ENCODE measurements at regions not wholly inside any gene's neighbourhood (a gene's known extent, or its start where the extent isn't known, plus 50 kb on each side); places are given as distances from the start of the nearest gene placed in this dataset.
"Not testable (repeated sequence)": the region's sequence is repeated elsewhere in the genome, so short reads cannot be mapped to it uniquely, and the experiment has no call there.

DNA sequence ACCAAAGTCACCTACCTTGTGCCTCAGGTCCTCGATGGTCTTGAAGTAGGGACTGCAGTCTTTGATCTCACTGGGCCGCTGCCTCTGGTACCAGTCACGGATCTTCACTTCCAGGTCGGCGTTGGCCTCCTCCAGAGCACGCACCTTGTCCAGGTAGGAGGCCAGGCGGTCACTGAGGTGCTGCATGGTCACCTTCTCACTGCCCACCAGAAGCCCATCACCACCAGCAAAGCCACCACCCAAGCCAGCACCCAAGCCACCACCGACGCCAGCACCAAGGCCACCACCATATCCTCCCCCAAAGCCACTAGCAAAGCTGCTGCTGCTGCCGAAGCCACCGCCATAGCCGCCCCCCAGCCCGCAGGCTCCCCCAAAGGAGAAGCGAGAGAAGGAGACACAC lies 139.7 kb downstream of the TNFRSF13B start:
- CTCF ChIA-PET; POLR2A ChIA-PET; H3K4me3 Mint-ChIP-seq; H3K27me3 Mint-ChIP-seq; H3K27ac Mint-ChIP-seq; H3K4me1 Mint-ChIP-seq; H3K27me3 ChIP-seq (ENCODE audit: insufficient read depth, low read length, poor library complexity, severe bottlenecking); H3K27ac ChIP-seq (ENCODE audit: low read depth, low read length); H3K9me3 ChIP-seq (ENCODE audit: low read length); H3K9me3 Mint-ChIP-seq; H3K36me3 ChIP-seq (ENCODE audit: insufficient read depth, low read length); DNase-seq; H3K4me3 ChIP-seq (ENCODE audit: low read length); H3K36me3 Mint-ChIP-seq; H3K4me1 ChIP-seq (ENCODE audit: insufficient read depth, low read length): not testable (repeated sequence)

DNA sequence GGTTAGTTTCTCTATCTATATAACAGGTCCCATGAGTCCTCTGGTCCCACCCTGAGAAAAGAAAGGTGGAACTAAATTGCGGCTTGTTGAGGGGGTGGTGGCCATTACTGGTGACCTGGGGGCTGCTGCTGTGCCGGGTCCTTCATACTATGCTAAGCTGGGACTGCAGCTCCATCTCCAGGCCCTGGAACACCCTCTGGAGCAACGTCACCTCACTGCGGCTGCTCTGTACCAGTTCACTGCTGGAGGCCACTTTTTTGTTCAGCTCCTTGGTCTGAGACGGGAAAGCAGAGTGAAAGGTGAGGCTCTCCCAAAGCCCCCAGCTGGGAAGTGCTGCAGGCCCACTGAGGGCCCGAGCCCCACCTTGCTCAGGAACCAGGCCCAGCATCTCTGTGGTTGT lies 140.7 kb downstream of the CCDC144A start:
- H3K27me3 Mint-ChIP-seq, H3K9me3 Mint-ChIP-seq: not testable (repeated sequence)

GRCh38 chr17:16830219-16830618 lies 140.2 kb downstream of the CCDC144A start:
- CTCF ChIA-PET; H3K27me3 Mint-ChIP-seq; H3K36me3 Mint-ChIP-seq; H3K4me1 ChIP-seq (ENCODE audit: insufficient read depth, low read length); H3K9me3 ChIP-seq (ENCODE audit: low read length); H3K36me3 ChIP-seq (ENCODE audit: insufficient read depth, low read length); H3K27me3 ChIP-seq (ENCODE audit: insufficient read depth, low read length, poor library complexity, severe bottlenecking); H3K4me3 Mint-ChIP-seq; H3K9me3 Mint-ChIP-seq; H3K4me3 ChIP-seq (ENCODE audit: low read length); DNase-seq; H3K27ac ChIP-seq (ENCODE audit: low read depth, low read length); H3K27ac Mint-ChIP-seq; H3K4me1 Mint-ChIP-seq; POLR2A ChIA-PET: not testable (repeated sequence)

More for the DNA sequence above, 140.7 kb downstream of the CCDC144A start:
- H3K4me3 ChIP-seq (ENCODE audit: low read length); POLR2A ChIA-PET; H3K36me3 ChIP-seq (ENCODE audit: insufficient read depth, low read length); DNase-seq; H3K27ac ChIP-seq (ENCODE audit: low read depth, low read length); CTCF ChIA-PET; H3K4me1 ChIP-seq (ENCODE audit: insufficient read depth, low read length); H3K36me3 Mint-ChIP-seq; H3K27ac Mint-ChIP-seq; H3K9me3 ChIP-seq (ENCODE audit: low read length); H3K27me3 ChIP-seq (ENCODE audit: insufficient read depth, low read length, poor library complexity, severe bottlenecking); H3K4me3 Mint-ChIP-seq; H3K4me1 Mint-ChIP-seq: not testable (repeated sequence)

Measured in CD8-positive, alpha-beta memory T cell (primary cell).